Fibroblast of skin of right quadriceps (primary cell): ENCODE measurements at regions not wholly inside any gene's neighbourhood (a gene's known extent, or its start where the extent isn't known, plus 50 kb on each side); places are given as distances from the start of the nearest gene placed in this dataset.

Experiments used
- DNase-seq: peaks from one replicate; pipeline ENCODE4 v3.0.0-alpha.2; 2013

DNA sequence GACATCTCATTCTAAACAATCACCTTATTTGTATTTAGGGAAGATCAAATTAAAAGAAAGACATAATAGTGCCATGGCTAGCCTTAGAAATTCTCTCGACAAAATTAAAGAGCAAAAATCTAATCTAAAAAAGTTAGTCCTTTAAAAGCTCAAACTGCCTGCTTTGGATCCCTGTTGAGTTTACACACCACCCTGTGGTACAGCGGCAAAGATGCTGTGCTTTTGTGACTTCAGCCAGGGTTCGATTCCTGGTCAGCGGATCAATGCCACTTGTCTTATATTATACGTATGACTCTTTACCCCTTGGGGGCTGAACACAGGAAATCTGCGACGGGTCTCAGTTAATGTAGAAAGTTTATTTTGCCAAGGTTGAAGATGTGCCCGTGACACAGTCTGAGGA is 51.3 kb upstream of the VOPP1 start:
- DNase-seq, result no peak

DNA sequence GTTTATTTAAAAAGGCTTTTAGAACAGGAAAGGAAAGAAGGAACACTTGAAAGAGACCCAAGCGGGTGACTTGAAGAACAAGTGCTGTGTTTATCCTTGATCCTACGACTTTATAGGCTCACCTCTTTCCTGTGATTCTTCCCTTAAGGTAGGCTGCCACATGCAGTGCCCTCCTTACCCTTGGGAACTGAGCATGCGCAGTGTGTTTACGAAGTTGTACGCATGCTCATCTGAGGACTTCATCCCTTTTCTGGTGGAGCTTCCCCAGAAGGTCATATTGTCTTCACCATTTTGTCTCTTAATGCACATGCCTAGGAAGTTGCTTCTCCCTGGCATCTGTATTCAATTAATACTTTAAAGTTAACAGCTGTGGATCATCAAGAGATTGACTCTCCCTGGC is 49.9 kb upstream of the VOPP1 start:
- no peak for DNase-seq
